CD8-positive, alpha-beta memory T cell (primary cell): ENCODE measurements at regions not wholly inside any gene's neighbourhood (a gene's known extent, or its start where the extent isn't known, plus 50 kb on each side); places are given as distances from the start of the nearest gene placed in this dataset.

ENCODE experiments used
- CTCF ChIA-PET: fragments of 350-600 bp; sonication (Branson Sonifier 250); formaldehyde crosslinking; loops from one replicate; lab custom pipeline; 2021; ENCODE audit warnings: antibody characterized with exemption; lab: Charles Lee
- POLR2A ChIA-PET: fragments of 350-600 bp; sonication (Branson Sonifier 250); formaldehyde crosslinking; loops from one replicate; lab custom pipeline; 2021; ENCODE audit warnings: antibody characterized with exemption; lab: Charles Lee
- DNase-seq, 5 donors: peaks; one replicate each; pipeline versions ENCODE4 v3.0.0 to v3.0.0-alpha.2; 2020 to 2022; ENCODE audit warnings: mixed read lengths in 1 of 5
- H3K27ac ChIP-seq: one replicate; pipeline ENCODE4 v1.7.0; 2013; ENCODE audit warnings: low read depth, mild to moderate bottlenecking, low read length, moderate library complexity
- H3K27me3 ChIP-seq: 2 replicates; pipeline ENCODE4 v1.7.0; 2013; ENCODE audit warnings: low read length, mild to moderate bottlenecking; ENCODE audit not compliant: insufficient read depth, poor library complexity, severe bottlenecking
- H3K36me3 ChIP-seq: 2 replicates; pipeline ENCODE4 v1.7.0; 2013; ENCODE audit warnings: mild to moderate bottlenecking, low read length, moderate library complexity; ENCODE audit not compliant: insufficient read depth
- H3K4me1 ChIP-seq: 2 replicates; pipeline ENCODE4 v1.7.0; 2013; ENCODE audit warnings: mild to moderate bottlenecking, low read length, moderate library complexity; ENCODE audit not compliant: insufficient read depth
- H3K4me3 ChIP-seq: 2 replicates; pipeline ENCODE4 v1.7.0; 2013; ENCODE audit warnings: mild to moderate bottlenecking, low read length
- H3K9me3 ChIP-seq: 2 replicates; pipeline ENCODE4 v1.7.0; 2013; ENCODE audit warnings: mild to moderate bottlenecking, low read length
- H3K27ac Mint-ChIP-seq, 8 donors: one replicate each; pipeline ENCODE4 v1.8.0; 2020 to 2021; ENCODE audit warnings: mixed read lengths in 8 of 8, mild to moderate bottlenecking in 6 of 8, inconsistent platforms in 3 of 8, moderate library complexity in 3 of 8
- H3K27me3 Mint-ChIP-seq, 2 donors: one replicate each; pipeline ENCODE4 v1.8.0; 2020 to 2021; ENCODE audit warnings: mixed read lengths in 2 of 2, mild to moderate bottlenecking in 1 of 2, moderate library complexity in 1 of 2
- H3K36me3 Mint-ChIP-seq, 3 donors: one replicate each; pipeline ENCODE4 v1.8.0; 2020 to 2021; ENCODE audit warnings: mixed read lengths in 3 of 3, inconsistent platforms in 1 of 3, mild to moderate bottlenecking in 1 of 3
- H3K4me1 Mint-ChIP-seq, 3 donors: one replicate each; pipeline ENCODE4 v1.8.0; 2020 to 2021; ENCODE audit warnings: mixed read lengths in 3 of 3, inconsistent platforms in 1 of 3, mild to moderate bottlenecking in 1 of 3
- H3K4me3 Mint-ChIP-seq, 7 donors: one replicate each; pipeline ENCODE4 v1.8.0; 2020 to 2021; ENCODE audit warnings: mixed read lengths in 7 of 7, mild to moderate bottlenecking in 6 of 7, moderate library complexity in 4 of 7, inconsistent platforms in 2 of 7
- H3K9me3 Mint-ChIP-seq, 5 donors: one replicate each; pipeline ENCODE4 v1.8.0; 2020 to 2022; ENCODE audit warnings: mixed read lengths in 5 of 5, mild to moderate bottlenecking in 3 of 5, moderate library complexity in 2 of 5, inconsistent platforms in 1 of 5

DNA sequence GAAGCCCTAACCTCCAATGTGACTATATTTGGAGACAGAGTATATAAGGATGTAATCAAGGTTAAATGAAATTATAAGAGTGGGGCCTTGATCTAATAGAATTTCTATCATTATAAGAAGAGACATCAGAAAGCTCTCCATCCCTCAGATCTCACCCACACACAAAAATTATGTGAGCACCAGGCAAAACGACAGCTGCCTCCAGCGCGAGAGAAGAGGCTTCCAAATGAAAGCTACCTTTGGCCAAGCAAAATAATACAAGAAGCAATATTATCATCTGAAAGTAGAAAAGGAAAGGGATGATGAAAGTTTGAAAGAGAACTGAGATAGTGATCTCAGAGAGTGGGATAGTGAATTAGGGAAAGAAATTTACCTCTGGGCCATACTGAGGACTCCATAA, 1192.5 kb downstream of the NXPH1 start:
- no peaks in the 10 kb centered on the region for H3K27me3 ChIP-seq
- H3K4me1 Mint-ChIP-seq: no peaks in the 10 kb centered on the region
- DNase-seq: no peak
- no peak overlapping the region for H3K27ac ChIP-seq
- H3K27ac Mint-ChIP-seq: no peak overlapping the region
- no peak overlapping the region for H3K4me3 Mint-ChIP-seq
- no peaks in the 10 kb centered on the region for H3K36me3 Mint-ChIP-seq
- H3K9me3 Mint-ChIP-seq: peaks cover 2 to 27% (median 9%) of the 10 kb centered on the region in 5 donors
- no peaks in the 10 kb centered on the region for H3K36me3 ChIP-seq
- ChIA-PET CTCF (no interaction called here), POLR2A (no interaction called here)
- no peaks in the 10 kb centered on the region for H3K27me3 Mint-ChIP-seq
- no peaks in the 10 kb centered on the region for H3K9me3 ChIP-seq
- H3K4me3 ChIP-seq: no peak overlapping the region
- no peaks in the 10 kb centered on the region for H3K4me1 ChIP-seq

DNA sequence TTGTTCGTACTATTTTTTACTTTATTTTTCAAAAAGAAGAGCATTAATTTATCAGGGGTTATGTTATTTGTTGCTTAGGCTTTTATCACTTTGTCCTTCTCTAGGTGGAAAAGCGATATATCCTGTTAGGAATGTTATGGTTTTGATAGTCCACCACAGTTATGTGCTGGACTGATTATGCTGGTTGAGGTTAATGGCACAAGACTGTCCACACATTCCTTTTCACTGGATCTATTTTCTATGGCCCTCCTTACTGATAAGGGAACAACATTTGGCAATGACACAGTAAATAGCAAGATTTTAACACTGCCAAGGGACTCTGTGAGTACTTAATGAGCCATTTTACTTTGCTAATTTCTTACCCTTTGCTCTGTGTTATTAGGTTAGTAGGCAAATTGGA, 1212.3 kb downstream of the NXPH1 start:
- Mint-ChIP-seq H3K36me3 (no peaks in the 10 kb centered on the region), H3K4me1 (no peaks in the 10 kb centered on the region), H3K9me3 (peaks cover 0 to 10% (median 5%) of the 10 kb centered on the region in 5 donors), H3K27me3 (no peaks in the 10 kb centered on the region), H3K27ac (no peak overlapping the region), H3K4me3 (no peak overlapping the region)
- H3K27me3 ChIP-seq: no peaks in the 10 kb centered on the region
- no peaks in the 10 kb centered on the region for H3K9me3 ChIP-seq
- no peak overlapping the region for H3K27ac ChIP-seq
- no peaks in the 10 kb centered on the region for H3K4me1 ChIP-seq
- H3K36me3 ChIP-seq: no peaks in the 10 kb centered on the region
- DNase-seq: no peak
- POLR2A ChIA-PET: no interaction called here
- CTCF ChIA-PET: no interaction called here
- H3K4me3 ChIP-seq: no peak overlapping the region

DNA sequence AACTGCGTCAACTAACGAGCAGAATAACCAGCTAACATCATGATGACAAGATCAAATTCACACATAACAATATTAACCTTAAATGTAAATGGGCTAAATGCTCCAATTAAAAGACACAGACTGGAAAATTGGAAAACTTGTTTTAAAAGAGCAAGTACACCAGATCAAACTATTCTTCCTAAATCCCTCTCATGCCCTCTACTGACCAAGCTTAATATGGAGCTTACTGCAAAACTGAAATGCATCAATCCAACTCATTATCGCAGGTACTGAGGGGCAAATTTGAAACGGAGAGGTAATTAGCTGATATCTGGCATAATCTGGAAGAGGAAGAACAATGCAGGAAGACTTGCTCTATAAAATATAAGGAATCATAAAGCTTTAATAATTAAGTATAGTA, 1223.8 kb downstream of the NXPH1 start:
- Mint-ChIP-seq H3K36me3 (no peaks in the 10 kb centered on the region), H3K27ac (no peak overlapping the region), H3K9me3 (peaks cover 3 to 14% (median 10%) of the 10 kb centered on the region in 5 donors), H3K4me1 (no peaks in the 10 kb centered on the region), H3K27me3 (no peaks in the 10 kb centered on the region), H3K4me3 (no peak overlapping the region)
- ChIA-PET POLR2A (no interaction called here), CTCF (no interaction called here)
- no peak for DNase-seq
- H3K9me3 ChIP-seq: no peaks in the 10 kb centered on the region
- H3K4me1 ChIP-seq: no peaks in the 10 kb centered on the region
- no peaks in the 10 kb centered on the region for H3K36me3 ChIP-seq
- H3K27ac ChIP-seq: no peak overlapping the region
- H3K27me3 ChIP-seq: no peaks in the 10 kb centered on the region
- H3K4me3 ChIP-seq: no peak overlapping the region

DNA sequence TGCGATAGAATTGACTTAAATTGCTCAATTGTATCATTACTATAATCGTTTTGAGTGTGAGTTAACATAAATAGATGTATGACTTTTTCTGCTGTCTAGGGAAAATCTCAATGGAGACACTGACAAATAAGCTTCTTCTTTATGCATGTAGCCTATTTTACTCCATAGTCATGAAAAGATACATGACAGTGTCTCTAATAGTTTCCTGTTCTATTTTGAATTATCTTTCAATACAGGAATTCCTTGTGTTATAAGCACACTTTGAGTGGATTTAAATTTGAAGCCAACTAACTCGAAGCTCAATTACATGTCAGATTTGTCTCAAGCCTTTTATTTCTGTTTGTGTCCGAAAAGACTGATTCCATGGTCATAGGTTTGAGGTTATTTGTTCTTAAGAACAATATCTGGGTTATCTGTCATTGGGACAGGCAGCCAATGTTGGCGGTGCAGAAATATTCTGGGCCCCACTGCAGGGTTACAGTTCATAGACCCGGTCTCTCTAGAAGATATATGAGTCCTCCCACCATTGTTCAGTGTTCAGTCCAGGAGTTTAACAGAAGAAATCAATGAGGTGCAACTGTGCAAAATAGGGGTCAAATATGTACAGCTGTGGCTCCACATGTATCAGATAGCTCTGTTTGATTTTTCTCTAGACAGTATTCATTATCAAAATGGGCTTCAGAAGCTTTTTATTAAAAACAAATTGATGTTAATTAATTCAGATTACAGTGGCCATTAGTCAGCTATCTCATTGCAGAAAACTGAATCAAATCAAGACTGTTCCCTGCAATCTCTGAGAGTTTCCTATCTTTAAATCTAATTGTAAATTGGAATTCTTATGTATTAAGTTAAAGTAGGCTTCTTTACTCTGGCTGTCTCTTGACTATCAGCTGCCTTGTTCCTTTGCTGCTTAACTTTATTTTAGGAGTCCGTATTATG, 1238.8 kb downstream of the NXPH1 start:
- Histone ChIP-seq H3K27ac (no peak overlapping the region), H3K4me1 (no peaks in the 10 kb centered on the region), H3K4me3 (no peak overlapping the region), H3K27me3 (no peaks in the 10 kb centered on the region), H3K9me3 (no peaks in the 10 kb centered on the region), H3K36me3 (no peaks in the 10 kb centered on the region)
- H3K27ac Mint-ChIP-seq: no peak overlapping the region
- H3K4me3 Mint-ChIP-seq: no peak overlapping the region
- H3K4me1 Mint-ChIP-seq: no peaks in the 10 kb centered on the region
- DNase-seq: no peak
- peaks cover 0 to 20% (median 3%) of the 10 kb centered on the region in 5 donors for H3K9me3 Mint-ChIP-seq
- CTCF ChIA-PET: interaction anchor here (0.9 kb wide), 1 partner anchor 9 kb away, joined by 3 read pairs; no protein-coding TSS in a partner anchor
- H3K36me3 Mint-ChIP-seq: no peaks in the 10 kb centered on the region
- H3K27me3 Mint-ChIP-seq: no peaks in the 10 kb centered on the region
- POLR2A ChIA-PET: no interaction called here

- Histone ChIP-seq H3K27ac (no peak overlapping the region), H3K9me3 (no peaks in the 10 kb centered on the region), H3K4me3 (no peak overlapping the region), H3K4me1 (no peaks in the 10 kb centered on the region), H3K27me3 (no peaks in the 10 kb centered on the region), H3K36me3 (no peaks in the 10 kb centered on the region)
- H3K27ac Mint-ChIP-seq: no peak overlapping the region
- H3K4me3 Mint-ChIP-seq: no peak overlapping the region
- POLR2A ChIA-PET: no interaction called here
- CTCF ChIA-PET: no interaction called here
- no peaks in the 10 kb centered on the region for H3K27me3 Mint-ChIP-seq
- no peaks in the 10 kb centered on the region for H3K36me3 Mint-ChIP-seq
- H3K9me3 Mint-ChIP-seq: peaks cover 0 to 17% (median 7%) of the 10 kb centered on the region in 5 donors
- H3K4me1 Mint-ChIP-seq: no peaks in the 10 kb centered on the region
- DNase-seq: no peak
Measured at GRCh38 chr7:9680713-9681112, 1247.3 kb downstream of the NXPH1 start.

DNA sequence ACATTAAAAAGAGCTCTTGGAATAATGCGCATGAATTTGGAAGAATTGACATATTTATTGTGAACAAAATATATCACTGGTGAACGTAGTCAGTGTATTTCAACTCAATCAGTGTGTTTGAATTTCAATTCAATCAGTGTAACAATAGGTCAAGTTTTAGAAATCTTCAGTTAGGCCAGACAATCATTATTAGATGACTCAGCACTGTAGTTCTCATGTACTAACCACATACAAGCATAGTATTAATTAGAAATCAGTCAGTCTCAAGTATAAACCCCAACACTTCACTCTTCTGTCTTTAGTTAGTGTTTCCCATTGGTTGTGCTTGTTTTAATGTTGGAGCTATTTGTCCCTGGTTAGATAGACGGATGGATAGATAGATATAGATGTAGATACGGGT, 1247.9 kb downstream of the NXPH1 start:
- no peak overlapping the region for H3K4me3 Mint-ChIP-seq
- Histone ChIP-seq H3K4me3 (no peak overlapping the region), H3K4me1 (no peaks in the 10 kb centered on the region), H3K27ac (no peak overlapping the region), H3K9me3 (no peaks in the 10 kb centered on the region), H3K36me3 (no peaks in the 10 kb centered on the region), H3K27me3 (no peaks in the 10 kb centered on the region)
- peaks cover 0 to 17% (median 7%) of the 10 kb centered on the region in 5 donors for H3K9me3 Mint-ChIP-seq
- no peak for DNase-seq
- H3K27ac Mint-ChIP-seq: no peak overlapping the region
- H3K4me1 Mint-ChIP-seq: no peaks in the 10 kb centered on the region
- ChIA-PET POLR2A (no interaction called here), CTCF (no interaction called here)
- no peaks in the 10 kb centered on the region for H3K36me3 Mint-ChIP-seq
- H3K27me3 Mint-ChIP-seq: no peaks in the 10 kb centered on the region

GRCh38 chr7:9691286-9691685, 1257.9 kb downstream of the NXPH1 start:
- no peak for DNase-seq
- Mint-ChIP-seq H3K4me1 (no peaks in the 10 kb centered on the region), H3K9me3 (peaks cover 1 to 14% (median 12%) of the 10 kb centered on the region in 5 donors), H3K36me3 (no peaks in the 10 kb centered on the region), H3K27ac (no peak overlapping the region), H3K4me3 (no peak overlapping the region), H3K27me3 (no peaks in the 10 kb centered on the region)
- Histone ChIP-seq H3K36me3 (no peaks in the 10 kb centered on the region), H3K4me3 (no peak overlapping the region), H3K4me1 (no peaks in the 10 kb centered on the region), H3K27ac (no peak overlapping the region), H3K9me3 (no peaks in the 10 kb centered on the region), H3K27me3 (no peaks in the 10 kb centered on the region)
- CTCF ChIA-PET: no interaction called here
- POLR2A ChIA-PET: no interaction called here

GRCh38 chr7:9698375-9698774, 1265.0 kb downstream of the NXPH1 start:
- POLR2A ChIA-PET: no interaction called here
- no peak overlapping the region for H3K4me3 Mint-ChIP-seq

More at GRCh38 chr7:9698375-9698774, 1265.0 kb downstream of the NXPH1 start:
- Histone ChIP-seq H3K4me3 (no peak overlapping the region), H3K9me3 (no peaks in the 10 kb centered on the region), H3K4me1 (no peaks in the 10 kb centered on the region), H3K27me3 (no peaks in the 10 kb centered on the region), H3K27ac (no peak overlapping the region), H3K36me3 (no peaks in the 10 kb centered on the region)
- Mint-ChIP-seq H3K9me3 (peaks cover 0 to 13% (median 5%) of the 10 kb centered on the region in 5 donors), H3K36me3 (no peaks in the 10 kb centered on the region), H3K27me3 (no peaks in the 10 kb centered on the region), H3K4me1 (no peaks in the 10 kb centered on the region), H3K27ac (no peak overlapping the region)
- CTCF ChIA-PET: no interaction called here
- DNase-seq: no peak
